ENCODE measurements at regions not wholly inside any gene's neighbourhood (a gene's known extent, or its start where the extent isn't known, plus 50 kb on each side); places are given as distances from the start of the nearest gene placed in this dataset.

- H3K4me3 ChIP-seq (ENCODE audit: low read length) = no peak overlapping the region
- DNase-seq (ENCODE audit: low read depth) = no peak
- no peak for TF ChIP-seq CTCF (conservative IDR thresholded peaks at IDR 0.05; ENCODE audit: low read length)
Measured at GRCh38 chr2:60223859-60224258, 329.6 kb downstream of the BCL11A start.

- DNase-seq (ENCODE audit: low read depth) = no peak
- no peak overlapping the region for H3K4me3 ChIP-seq (ENCODE audit: low read length)
- TF ChIP-seq CTCF (conservative IDR thresholded peaks at IDR 0.05; ENCODE audit: low read length) = no peak
Measured at GRCh38 chr2:60221098-60221497, 332.4 kb downstream of the BCL11A start.

GRCh38 chr2:60219536-60219935, 333.9 kb downstream of the BCL11A start:
- DNase-seq (ENCODE audit: low read depth) = no peak
- H3K4me3 ChIP-seq (ENCODE audit: low read length) = no peak overlapping the region
- TF ChIP-seq CTCF (conservative IDR thresholded peaks at IDR 0.05; ENCODE audit: low read length) = no peak

GRCh38 chr2:60216452-60216995, 336.9 kb downstream of the BCL11A start:
- no peak overlapping the region for H3K4me3 ChIP-seq (ENCODE audit: low read length)
- DNase-seq (ENCODE audit: low read depth) = no peak
- TF ChIP-seq CTCF (conservative IDR thresholded peaks at IDR 0.05; ENCODE audit: low read length) = no peak

GRCh38 chr2:60215386-60215901, 338.0 kb downstream of the BCL11A start:
- DNase-seq (ENCODE audit: low read depth) = no peak
- H3K4me3 ChIP-seq (ENCODE audit: low read length) = no peak overlapping the region
- no peak for TF ChIP-seq CTCF (conservative IDR thresholded peaks at IDR 0.05; ENCODE audit: low read length)

GRCh38 chr2:60214626-60214875, 338.9 kb downstream of the BCL11A start:
- H3K4me3 ChIP-seq (ENCODE audit: low read length) = no peak overlapping the region
- DNase-seq (ENCODE audit: low read depth) = no peak
- TF ChIP-seq CTCF (conservative IDR thresholded peaks at IDR 0.05; ENCODE audit: low read length) = no peak

GRCh38 chr2:60213865-60214625, 339.4 kb downstream of the BCL11A start:
- DNase-seq (ENCODE audit: low read depth) = peak; percentile 62
- TF ChIP-seq CTCF (conservative IDR thresholded peaks at IDR 0.05; ENCODE audit: low read length) = no peak
- peak overlapping the region; percentile 9; the same call in 1 of the 2 replicates for H3K4me3 ChIP-seq (ENCODE audit: low read length)
